BLaER1 (cell line): ENCODE measurements at regions not wholly inside any gene's neighbourhood (a gene's known extent, or its start where the extent isn't known, plus 50 kb on each side); places are given as distances from the start of the nearest gene placed in this dataset.

ENCODE experiments used
- H3K27ac ChIP-seq: shearing (Covaris generic); formaldehyde crosslinking; 2 replicates; pipeline ENCODE4 v1.8.1; 2022
- H3K27me3 ChIP-seq: shearing (Covaris generic); formaldehyde crosslinking; 2 replicates; pipeline ENCODE4 v1.8.1; 2022
- H3K36me3 ChIP-seq: shearing (Covaris generic); formaldehyde crosslinking; 2 replicates; pipeline ENCODE4 v1.8.1; 2022
- H3K4me1 ChIP-seq: shearing (Covaris generic); formaldehyde crosslinking; 2 replicates; pipeline ENCODE4 v1.8.1; 2022
- H3K4me2 ChIP-seq: shearing (Covaris generic); formaldehyde crosslinking; 2 replicates; pipeline ENCODE4 v1.8.1; 2022
- H3K4me3 ChIP-seq: shearing (Covaris generic); formaldehyde crosslinking; 2 replicates; pipeline ENCODE4 v1.8.1; 2022
- H3K9ac ChIP-seq: shearing (Covaris generic); formaldehyde crosslinking; 2 replicates; pipeline ENCODE4 v1.8.1; 2022
- H3K9me3 ChIP-seq: shearing (Covaris generic); formaldehyde crosslinking; 2 replicates; pipeline ENCODE4 v1.8.1; 2022
- H4K20me1 ChIP-seq: shearing (Covaris generic); formaldehyde crosslinking; 2 replicates; pipeline ENCODE4 v1.8.1; 2022
- Cebpa-rat ChIP-seq: shearing (Covaris generic); IDR thresholded peaks from 2 replicates; pipeline ENCODE4 v1.8.1; 2022

- H3K4me3 ChIP-seq: no peak overlapping the region
- no peak overlapping the region for H3K27ac ChIP-seq
- H3K27me3 ChIP-seq: no peaks in the 10 kb centered on the region
- peaks cover 54% of the 10 kb centered on the region for H3K4me1 ChIP-seq
- H3K4me2 ChIP-seq: peak overlapping the region; percentile 27
- no peaks in the 10 kb centered on the region for H3K36me3 ChIP-seq
- no peak for TF ChIP-seq Cebpa-rat
- no peaks in the 10 kb centered on the region for H4K20me1 ChIP-seq
- H3K9me3 ChIP-seq: no peaks in the 10 kb centered on the region; the same call in 1 of the 2 replicates
- no peak overlapping the region for H3K9ac ChIP-seq
Observed at GRCh38 chr3:33919312-33920120, 121.1 kb downstream of the PDCD6IP start.

- H3K4me1 ChIP-seq: peaks cover 45% of the 10 kb centered on the region
- no peak overlapping the region for H3K27ac ChIP-seq
- H3K27me3 ChIP-seq: no peaks in the 10 kb centered on the region
- H3K4me3 ChIP-seq: no peak overlapping the region
- H3K4me2 ChIP-seq: peak overlapping the region; percentile 27
- H3K9ac ChIP-seq: no peak overlapping the region
- H4K20me1 ChIP-seq: no peaks in the 10 kb centered on the region
- TF ChIP-seq Cebpa-rat: no peak
- H3K36me3 ChIP-seq: no peaks in the 10 kb centered on the region
- no peaks in the 10 kb centered on the region; the same call in 1 of the 2 replicates for H3K9me3 ChIP-seq
Observed at GRCh38 chr3:33920511-33920910, 122.1 kb downstream of the PDCD6IP start.

- no peak overlapping the region for H3K27ac ChIP-seq
- H3K4me3 ChIP-seq: no peak overlapping the region
- H3K4me2 ChIP-seq: no peak overlapping the region
- H4K20me1 ChIP-seq: no peaks in the 10 kb centered on the region
- TF ChIP-seq Cebpa-rat: no peak
- H3K27me3 ChIP-seq: no peaks in the 10 kb centered on the region
- peaks cover 36% of the 10 kb centered on the region for H3K4me1 ChIP-seq
- H3K9me3 ChIP-seq: no peaks in the 10 kb centered on the region; the same call in 1 of the 2 replicates
- H3K9ac ChIP-seq: no peak overlapping the region
- H3K36me3 ChIP-seq: no peaks in the 10 kb centered on the region
Observed at GRCh38 chr3:33921608-33922007, 123.2 kb downstream of the PDCD6IP start.

- H3K27ac ChIP-seq: no peak overlapping the region
Observed at GRCh38 chr3:33926998-33927605, 128.7 kb downstream of the PDCD6IP start.

GRCh38 chr3:33929813-33930212 is 131.4 kb downstream of the PDCD6IP start:
- Histone ChIP-seq H3K9ac (no peak overlapping the region), H3K27ac (no peak overlapping the region), H3K4me3 (no peak overlapping the region), H3K4me1 (no peaks in the 10 kb centered on the region), H3K27me3 (no peaks in the 10 kb centered on the region), H3K36me3 (no peaks in the 10 kb centered on the region), H3K9me3 (peaks cover 4% of the 10 kb centered on the region; the same call in 1 of the 2 replicates), H3K4me2 (no peak overlapping the region), H4K20me1 (no peaks in the 10 kb centered on the region)
- no peak for TF ChIP-seq Cebpa-rat

More at GRCh38 chr3:33926998-33927605, 128.7 kb downstream of the PDCD6IP start:
- no peak for TF ChIP-seq Cebpa-rat
- Histone ChIP-seq H3K36me3 (no peaks in the 10 kb centered on the region), H3K9me3 (no peaks in the 10 kb centered on the region; the same call in 1 of the 2 replicates), H3K4me3 (no peak overlapping the region), H3K9ac (no peak overlapping the region), H3K4me2 (no peak overlapping the region), H4K20me1 (no peaks in the 10 kb centered on the region), H3K4me1 (no peaks in the 10 kb centered on the region), H3K27me3 (no peaks in the 10 kb centered on the region)

GRCh38 chr3:33931512-33931911 is 133.1 kb downstream of the PDCD6IP start:
- Histone ChIP-seq H3K9ac (no peak overlapping the region), H3K27ac (no peak overlapping the region), H3K4me2 (no peak overlapping the region), H3K27me3 (no peaks in the 10 kb centered on the region), H3K9me3 (peaks cover 4% of the 10 kb centered on the region; the same call in 1 of the 2 replicates), H3K36me3 (no peaks in the 10 kb centered on the region), H4K20me1 (no peaks in the 10 kb centered on the region), H3K4me3 (no peak overlapping the region), H3K4me1 (no peaks in the 10 kb centered on the region)
- TF ChIP-seq Cebpa-rat: no peak

GRCh38 chr3:33932010-33932764 is 133.8 kb downstream of the PDCD6IP start:
- H4K20me1 ChIP-seq: no peaks in the 10 kb centered on the region
- no peak overlapping the region for H3K27ac ChIP-seq
- H3K4me2 ChIP-seq: no peak overlapping the region
- no peak for TF ChIP-seq Cebpa-rat
- no peak overlapping the region for H3K9ac ChIP-seq
- peaks cover 4% of the 10 kb centered on the region; the same call in 1 of the 2 replicates for H3K9me3 ChIP-seq
- no peak overlapping the region for H3K4me3 ChIP-seq
- no peaks in the 10 kb centered on the region for H3K4me1 ChIP-seq
- H3K27me3 ChIP-seq: no peaks in the 10 kb centered on the region
- no peaks in the 10 kb centered on the region for H3K36me3 ChIP-seq

- no peaks in the 10 kb centered on the region for H4K20me1 ChIP-seq
- no peak for TF ChIP-seq Cebpa-rat
- H3K4me1 ChIP-seq: no peaks in the 10 kb centered on the region
- no peak overlapping the region for H3K9ac ChIP-seq
- no peaks in the 10 kb centered on the region for H3K27me3 ChIP-seq
- no peak overlapping the region for H3K27ac ChIP-seq
- peaks cover 4% of the 10 kb centered on the region; the same call in 1 of the 2 replicates for H3K9me3 ChIP-seq
- no peaks in the 10 kb centered on the region for H3K36me3 ChIP-seq
- H3K4me2 ChIP-seq: no peak overlapping the region
- no peak overlapping the region for H3K4me3 ChIP-seq
Observed at GRCh38 chr3:33936171-33936920, 137.9 kb downstream of the PDCD6IP start.

GRCh38 chr3:33936921-33937525 is 138.6 kb downstream of the PDCD6IP start:
- no peak overlapping the region for H3K4me2 ChIP-seq
- H3K36me3 ChIP-seq: no peaks in the 10 kb centered on the region
- H4K20me1 ChIP-seq: no peaks in the 10 kb centered on the region
- no peak for TF ChIP-seq Cebpa-rat
- no peak overlapping the region for H3K9ac ChIP-seq
- peaks cover 4% of the 10 kb centered on the region; the same call in 1 of the 2 replicates for H3K9me3 ChIP-seq
- H3K27ac ChIP-seq: no peak overlapping the region
- no peaks in the 10 kb centered on the region for H3K4me1 ChIP-seq
- H3K4me3 ChIP-seq: no peak overlapping the region
- no peaks in the 10 kb centered on the region for H3K27me3 ChIP-seq
